ENCODE measurements at regions not wholly inside any gene's neighbourhood (a gene's known extent, or its start where the extent isn't known, plus 50 kb on each side); places are given as distances from the start of the nearest gene placed in this dataset.

GRCh38 chr1:198864695-198865094 lies 225.9 kb downstream of the PTPRC start:
- no peak for DNase-seq (ENCODE audit: low read depth)

- DNase-seq (ENCODE audit: low read depth), result no peak
Observed at GRCh38 chr1:198865319-198865718, 226.5 kb downstream of the PTPRC start.

- DNase-seq (ENCODE audit: low read depth), result no peak
Observed at GRCh38 chr1:198867182-198867581, 228.3 kb downstream of the PTPRC start.

GRCh38 chr1:198873696-198874230 lies 234.9 kb downstream of the PTPRC start:
- no peak for DNase-seq (ENCODE audit: low read depth)

GRCh38 chr1:198876371-198876871 lies 237.6 kb downstream of the PTPRC start:
- DNase-seq (ENCODE audit: low read depth), result no peak

- no peak for DNase-seq (ENCODE audit: low read depth)
Observed at GRCh38 chr1:198878566-198878965, 239.7 kb downstream of the PTPRC start.

GRCh38 chr1:198879711-198880306 lies 241.0 kb downstream of the PTPRC start:
- DNase-seq (ENCODE audit: low read depth), result no peak

GRCh38 chr1:198880397-198880796 lies 241.6 kb downstream of the PTPRC start:
- no peak for DNase-seq (ENCODE audit: low read depth)

GRCh38 chr1:198880818-198881597 lies 242.2 kb downstream of the PTPRC start:
- no peak for DNase-seq (ENCODE audit: low read depth)

GRCh38 chr1:198883184-198883583 lies 244.3 kb downstream of the PTPRC start:
- DNase-seq (ENCODE audit: low read depth), result no peak

- no peak for DNase-seq (ENCODE audit: low read depth)
Observed at GRCh38 chr1:198887866-198888265, 249.0 kb downstream of the PTPRC start.

- no peak for DNase-seq (ENCODE audit: low read depth)
Observed at GRCh38 chr1:198888379-198888943, 249.6 kb downstream of the PTPRC start.

- DNase-seq (ENCODE audit: low read depth), result no peak
Observed at GRCh38 chr1:198889101-198889500, 250.3 kb downstream of the PTPRC start.

GRCh38 chr1:198889749-198890148 lies 250.9 kb downstream of the PTPRC start:
- no peak for DNase-seq (ENCODE audit: low read depth)

- DNase-seq (ENCODE audit: low read depth), result no peak
Observed at GRCh38 chr1:198890214-198890930, 251.5 kb downstream of the PTPRC start.

GRCh38 chr1:198892065-198892464 lies 253.2 kb downstream of the PTPRC start:
- no peak for DNase-seq (ENCODE audit: low read depth)

GRCh38 chr1:198893141-198893540 lies 254.3 kb downstream of the PTPRC start:
- DNase-seq (ENCODE audit: low read depth), result no peak

GRCh38 chr1:198893763-198894444 lies 255.1 kb downstream of the PTPRC start:
- DNase-seq (ENCODE audit: low read depth), result no peak

GRCh38 chr1:198901266-198901665 lies 262.4 kb downstream of the PTPRC start:
- DNase-seq (ENCODE audit: low read depth), result no peak

- DNase-seq (ENCODE audit: low read depth), result no peak
Observed at GRCh38 chr1:198902655-198903054, 263.8 kb downstream of the PTPRC start.

GRCh38 chr1:198903203-198903602 lies 264.4 kb downstream of the PTPRC start:
- no peak for DNase-seq (ENCODE audit: low read depth)

GRCh38 chr1:198903621-198904020 lies 264.8 kb downstream of the PTPRC start:
- DNase-seq (ENCODE audit: low read depth), result no peak
